Activated CD8-positive, alpha-beta memory T cell treated with anti-CD3 and anti-CD28 coated beads for 48 hours (primary cell): ENCODE measurements at regions not wholly inside any gene's neighbourhood (a gene's known extent, or its start where the extent isn't known, plus 50 kb on each side); places are given as distances from the start of the nearest gene placed in this dataset.
"Not testable (repeated sequence)": the region's sequence is repeated elsewhere in the genome, so short reads cannot be mapped to it uniquely, and the experiment has no call there.

Experiments
- DNase-seq, 3 experiments: peaks; one replicate each; pipeline ENCODE4 v3.0.0-alpha.2; 2020; ENCODE audit warnings: low read depth in 2 of 3, low spot score in 2 of 3

GRCh38 chr2:41241325-41242000, 789.6 kb upstream of the SLC8A1 start:
- DNase-seq: no peak

GRCh38 chr2:41242001-41242331, 790.1 kb upstream of the SLC8A1 start:
- DNase-seq: no peak

- DNase-seq: no peak
Observed at GRCh38 chr2:41267929-41268659, 779.7 kb upstream of the PKDCC start.

GRCh38 chr2:41283079-41283775, 764.6 kb upstream of the PKDCC start:
- no peak for DNase-seq

- no peak for DNase-seq
Observed at GRCh38 chr2:41293491-41293890, 754.3 kb upstream of the PKDCC start.

GRCh38 chr2:41294331-41294730, 753.5 kb upstream of the PKDCC start:
- DNase-seq: no peak

GRCh38 chr2:41313082-41313481, 734.7 kb upstream of the PKDCC start:
- no peak for DNase-seq

- no peak for DNase-seq
Observed at GRCh38 chr2:41314511-41315070, 733.2 kb upstream of the PKDCC start.

- no peak for DNase-seq
Observed at GRCh38 chr2:41319437-41319836, 728.4 kb upstream of the PKDCC start.

- DNase-seq: no peak
Observed at GRCh38 chr2:41320491-41320890, 727.3 kb upstream of the PKDCC start.

GRCh38 chr2:41321351-41321750, 726.5 kb upstream of the PKDCC start:
- no peak for DNase-seq

GRCh38 chr2:41326851-41327250, 721.0 kb upstream of the PKDCC start:
- DNase-seq: no peak

- DNase-seq: no peak
Observed at GRCh38 chr2:41329040-41329439, 718.8 kb upstream of the PKDCC start.

- DNase-seq: no peak
Observed at GRCh38 chr2:41334159-41334558, 713.7 kb upstream of the PKDCC start.

GRCh38 chr2:41335573-41335972, 712.2 kb upstream of the PKDCC start:
- DNase-seq: not testable (repeated sequence)

- DNase-seq: no peak
Observed at GRCh38 chr2:41337956-41338355, 709.9 kb upstream of the PKDCC start.

GRCh38 chr2:41344529-41344928, 703.3 kb upstream of the PKDCC start:
- no peak for DNase-seq

- no peak for DNase-seq
Observed at GRCh38 chr2:41353060-41353459, 694.8 kb upstream of the PKDCC start.

GRCh38 chr2:41355794-41356193, 692.0 kb upstream of the PKDCC start:
- no peak for DNase-seq

GRCh38 chr2:41364842-41365241, 683.0 kb upstream of the PKDCC start:
- no peak for DNase-seq

GRCh38 chr2:41375901-41376300, 671.9 kb upstream of the PKDCC start:
- DNase-seq: no peak

GRCh38 chr2:41377837-41378236, 670.0 kb upstream of the PKDCC start:
- DNase-seq: no peak
